Stimulated activated CD4-positive, alpha-beta T cell treated with anti-CD3 and anti-CD28 coated beads, Interleukin-4, amount 100 ng/mL, for 1 hour (primary cell): ENCODE measurements at regions not wholly inside any gene's neighbourhood (a gene's known extent, or its start where the extent isn't known, plus 50 kb on each side); places are given as distances from the start of the nearest gene placed in this dataset.
"Not testable (repeated sequence)": the region's sequence is repeated elsewhere in the genome, so short reads cannot be mapped to it uniquely, and the experiment has no call there.

Experiments
- DNase-seq: peaks from one replicate; pipeline ENCODE4 v3.0.0-alpha.2; 2020

GRCh38 chr9:74107692-74108091 is 389.4 kb upstream of the RORB start:
- DNase-seq, result no peak

GRCh38 chr9:74115976-74116375 is 381.2 kb upstream of the RORB start:
- DNase-seq, result no peak

GRCh38 chr9:74117151-74117550 is 380.0 kb upstream of the RORB start:
- no peak for DNase-seq

GRCh38 chr9:74117731-74118130 is 379.4 kb upstream of the RORB start:
- DNase-seq, result no peak

- DNase-seq, result no peak
Measured at GRCh38 chr9:74120061-74120460, 377.1 kb upstream of the RORB start.

- DNase-seq, result no peak
Measured at GRCh38 chr9:74120470-74120869, 376.7 kb upstream of the RORB start.

- no peak for DNase-seq
Measured at GRCh38 chr9:74122216-74122615, 374.9 kb upstream of the RORB start.

GRCh38 chr9:74122661-74123060 is 374.5 kb upstream of the RORB start:
- no peak for DNase-seq

- DNase-seq, result no peak
Measured at GRCh38 chr9:74125941-74126340, 371.2 kb upstream of the RORB start.

GRCh38 chr9:74132986-74133385 is 364.1 kb upstream of the RORB start:
- no peak for DNase-seq

GRCh38 chr9:74133921-74134320 is 363.2 kb upstream of the RORB start:
- no peak for DNase-seq

- no peak for DNase-seq
Measured at GRCh38 chr9:74138182-74138581, 359.0 kb upstream of the RORB start.

GRCh38 chr9:74140141-74140540 is 357.0 kb upstream of the RORB start:
- DNase-seq, result no peak

- no peak for DNase-seq
Measured at GRCh38 chr9:74147906-74148305, 349.2 kb upstream of the RORB start.

GRCh38 chr9:74172874-74173273 is 324.3 kb upstream of the RORB start:
- no peak for DNase-seq

GRCh38 chr9:74173284-74173683 is 323.9 kb upstream of the RORB start:
- no peak for DNase-seq

GRCh38 chr9:74197771-74198170 is 299.4 kb upstream of the RORB start:
- not testable (repeated sequence) for DNase-seq

GRCh38 chr9:74205056-74205455 is 292.1 kb upstream of the RORB start:
- no peak for DNase-seq

- no peak for DNase-seq
Measured at GRCh38 chr9:74218385-74219063, 278.6 kb upstream of the RORB start.

- no peak for DNase-seq
Measured at GRCh38 chr9:74220327-74220726, 276.8 kb upstream of the RORB start.

GRCh38 chr9:74236857-74237256 is 260.3 kb upstream of the RORB start:
- no peak for DNase-seq

GRCh38 chr9:74245866-74246497 is 251.2 kb upstream of the RORB start:
- no peak for DNase-seq

- no peak for DNase-seq
Measured at GRCh38 chr9:74255489-74255984, 241.6 kb upstream of the RORB start.

- no peak for DNase-seq
Measured at GRCh38 chr9:74275872-74276508, 221.1 kb upstream of the RORB start.
